Activated CD8-positive, alpha-beta T cell treated with anti-CD3 and anti-CD28 coated beads, Interleukin-2, amount 10 ng/mL, durations not matched to agents 7 days and 5 days (primary cell): ENCODE measurements at regions not wholly inside any gene's neighbourhood (a gene's known extent, or its start where the extent isn't known, plus 50 kb on each side); places are given as distances from the start of the nearest gene placed in this dataset.
"Not testable (repeated sequence)": the region's sequence is repeated elsewhere in the genome, so short reads cannot be mapped to it uniquely, and the experiment has no call there.

Source experiments
- ATAC-seq: fragments of 150-1000 bp; cut with Tn5 transposase; one replicate; pipeline ENCODE4 v1.10.0; 2021; ENCODE audit warnings: moderate library complexity
- CTCF ChIA-PET: fragments of 350-600 bp; sonication (Branson Sonifier 250); formaldehyde crosslinking; loops from one replicate; lab custom pipeline; 2021; ENCODE audit warnings: antibody characterized with exemption; lab: Charles Lee
- POLR2A ChIA-PET: fragments of 350-600 bp; sonication (Branson Sonifier 250); formaldehyde crosslinking; loops from one replicate; lab custom pipeline; 2021; ENCODE audit warnings: antibody characterized with exemption; lab: Charles Lee
- DNase-seq: peaks from one replicate; pipeline ENCODE4 v3.0.0-alpha.2; 2020
- H3K27ac Mint-ChIP-seq: one replicate; pipeline ENCODE4 v1.8.0; 2021; ENCODE audit warnings: mild to moderate bottlenecking, mixed read lengths
- H3K27me3 Mint-ChIP-seq: one replicate; pipeline ENCODE4 v1.8.0; 2021; ENCODE audit warnings: low read depth, mixed read lengths
- H3K36me3 Mint-ChIP-seq: one replicate; pipeline ENCODE4 v1.8.0; 2021; ENCODE audit warnings: low read depth, mixed read lengths
- H3K4me1 Mint-ChIP-seq: one replicate; pipeline ENCODE4 v1.8.0; 2021; ENCODE audit warnings: low read depth, mixed read lengths
- H3K4me3 Mint-ChIP-seq: one replicate; pipeline ENCODE4 v1.8.0; 2021; ENCODE audit warnings: mild to moderate bottlenecking, mixed read lengths
- H3K9me3 Mint-ChIP-seq: one replicate; pipeline ENCODE4 v1.8.0; 2022; ENCODE audit warnings: mixed read lengths; ENCODE audit not compliant: insufficient read depth

DNA sequence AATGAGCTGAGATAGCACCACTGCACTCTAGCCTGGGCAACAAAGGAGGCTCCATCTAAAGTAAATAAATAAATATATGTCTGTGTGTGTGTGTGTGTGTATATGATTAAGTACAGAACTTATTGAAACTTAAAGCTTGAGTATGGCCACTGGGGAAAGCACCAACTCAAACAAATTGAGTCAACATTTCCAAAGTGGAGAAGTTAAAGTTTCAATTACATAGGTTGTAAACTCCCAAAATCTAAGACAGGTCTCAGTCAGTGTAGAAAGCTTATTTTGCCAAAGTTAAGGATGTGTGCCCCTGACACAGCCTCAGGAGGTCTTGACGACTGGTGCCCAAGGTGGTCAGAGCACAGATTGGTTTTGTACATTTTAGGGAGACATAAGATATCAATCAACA, 458.9 kb upstream of the RGS18 start:
- Mint-ChIP-seq H3K4me1 (no peaks in the 10 kb centered on the region), H3K4me3 (no peak overlapping the region), H3K27ac (no peak overlapping the region), H3K36me3 (no peaks in the 10 kb centered on the region), H3K9me3 (no peaks in the 10 kb centered on the region), H3K27me3 (no peaks in the 10 kb centered on the region)
- ATAC-seq (no peak), DNase-seq (no peak)
- CTCF ChIA-PET: no interaction called here
- POLR2A ChIA-PET: no interaction called here

DNA sequence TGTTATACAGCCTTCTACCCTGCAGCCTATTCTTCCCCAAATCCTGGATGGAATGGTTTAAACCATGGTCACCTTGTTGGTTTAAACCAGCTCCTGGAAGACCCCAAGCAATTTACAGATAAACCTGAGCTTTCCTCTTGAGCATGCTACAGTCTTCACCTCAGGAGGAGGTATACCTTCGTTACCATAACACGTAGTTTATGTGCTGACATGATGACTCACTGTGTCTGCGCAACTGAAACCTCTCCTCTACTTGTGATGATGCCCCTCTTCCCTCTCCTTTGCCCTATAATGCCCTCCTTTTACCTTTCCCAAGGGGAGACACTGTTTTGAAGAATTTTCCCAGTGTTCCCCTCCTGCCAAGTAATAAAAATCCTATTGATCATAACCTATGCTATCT, 457.3 kb upstream of the RGS18 start:
- CTCF ChIA-PET: no interaction called here
- Mint-ChIP-seq H3K4me3 (no peak overlapping the region), H3K27ac (no peak overlapping the region), H3K27me3 (no peaks in the 10 kb centered on the region), H3K9me3 (no peaks in the 10 kb centered on the region), H3K4me1 (no peaks in the 10 kb centered on the region), H3K36me3 (no peaks in the 10 kb centered on the region)
- no peak for DNase-seq
- POLR2A ChIA-PET: no interaction called here
- no peak for ATAC-seq

- H3K27me3 Mint-ChIP-seq: no peaks in the 10 kb centered on the region
- no peaks in the 10 kb centered on the region for H3K36me3 Mint-ChIP-seq
- peaks cover 3% of the 10 kb centered on the region for H3K9me3 Mint-ChIP-seq
- no peak for DNase-seq
- ChIA-PET CTCF (no interaction called here), POLR2A (no interaction called here)
- no peak overlapping the region for H3K27ac Mint-ChIP-seq
- no peak for ATAC-seq
- no peak overlapping the region for H3K4me3 Mint-ChIP-seq
- H3K4me1 Mint-ChIP-seq: no peaks in the 10 kb centered on the region
These were observed 456.1 kb upstream of the RGS18 start for GRCh38 chr1:191702124-191702523.

- peaks cover 3% of the 10 kb centered on the region for H3K9me3 Mint-ChIP-seq
- ATAC-seq (no peak), DNase-seq (no peak)
- ChIA-PET CTCF (no interaction called here), POLR2A (no interaction called here)
- no peaks in the 10 kb centered on the region for H3K36me3 Mint-ChIP-seq
- H3K27me3 Mint-ChIP-seq: no peaks in the 10 kb centered on the region
- H3K4me3 Mint-ChIP-seq: no peak overlapping the region
- H3K27ac Mint-ChIP-seq: no peak overlapping the region
- no peaks in the 10 kb centered on the region for H3K4me1 Mint-ChIP-seq
These were observed 451.0 kb upstream of the RGS18 start for GRCh38 chr1:191707288-191707687.

GRCh38 chr1:191709215-191709614, 449.0 kb upstream of the RGS18 start:
- H3K27me3 Mint-ChIP-seq: no peaks in the 10 kb centered on the region
- H3K27ac Mint-ChIP-seq: no peak overlapping the region
- no peak overlapping the region for H3K4me3 Mint-ChIP-seq
- CTCF ChIA-PET: no interaction called here
- DNase-seq: no peak
- ATAC-seq: no peak
- no peaks in the 10 kb centered on the region for H3K36me3 Mint-ChIP-seq
- POLR2A ChIA-PET: no interaction called here
- no peaks in the 10 kb centered on the region for H3K4me1 Mint-ChIP-seq
- peaks cover 3% of the 10 kb centered on the region for H3K9me3 Mint-ChIP-seq

GRCh38 chr1:191711961-191712360, 446.3 kb upstream of the RGS18 start:
- POLR2A ChIA-PET: no interaction called here
- Mint-ChIP-seq H3K4me1 (no peaks in the 10 kb centered on the region), H3K4me3 (no peak overlapping the region), H3K36me3 (no peaks in the 10 kb centered on the region), H3K27me3 (no peaks in the 10 kb centered on the region), H3K9me3 (no peaks in the 10 kb centered on the region), H3K27ac (no peak overlapping the region)
- CTCF ChIA-PET: no interaction called here
- ATAC-seq (no peak), DNase-seq (no peak)

GRCh38 chr1:191714845-191715244, 443.4 kb upstream of the RGS18 start:
- ATAC-seq (no peak), DNase-seq (no peak)
- Mint-ChIP-seq H3K4me3 (no peak overlapping the region), H3K27me3 (no peaks in the 10 kb centered on the region), H3K4me1 (no peaks in the 10 kb centered on the region), H3K9me3 (no peaks in the 10 kb centered on the region), H3K36me3 (no peaks in the 10 kb centered on the region), H3K27ac (no peak overlapping the region)
- CTCF ChIA-PET: no interaction called here
- POLR2A ChIA-PET: no interaction called here

DNA sequence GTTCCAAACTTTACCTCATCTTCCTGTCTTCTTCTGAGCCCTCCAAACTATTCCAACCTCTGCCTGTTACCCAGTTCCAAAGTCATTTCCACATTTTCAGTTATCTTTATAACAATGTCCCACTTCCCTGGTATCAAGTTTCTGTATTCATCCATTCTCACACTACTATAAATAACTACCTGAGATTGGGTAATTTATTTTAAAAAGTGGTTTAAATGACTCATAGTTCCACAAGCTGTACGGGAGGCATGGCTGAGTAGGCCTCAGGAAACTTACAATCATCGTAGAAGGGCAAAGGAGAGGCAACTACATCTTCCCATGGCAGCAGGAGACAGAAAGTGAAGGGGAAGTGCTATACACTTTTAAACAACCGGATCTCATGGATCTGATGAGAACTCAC, 428.5 kb upstream of the RGS18 start:
- H3K9me3 Mint-ChIP-seq: peaks cover 5% of the 10 kb centered on the region
- no peak overlapping the region for H3K4me3 Mint-ChIP-seq
- POLR2A ChIA-PET: no interaction called here
- CTCF ChIA-PET: no interaction called here
- no peak overlapping the region for H3K27ac Mint-ChIP-seq
- no peaks in the 10 kb centered on the region for H3K4me1 Mint-ChIP-seq
- DNase-seq (no peak), ATAC-seq (no peak)
- H3K36me3 Mint-ChIP-seq: peaks cover 2% of the 10 kb centered on the region
- H3K27me3 Mint-ChIP-seq: no peaks in the 10 kb centered on the region

- H3K36me3 Mint-ChIP-seq, ATAC-seq, H3K4me1 Mint-ChIP-seq, H3K27ac Mint-ChIP-seq, CTCF ChIA-PET, H3K4me3 Mint-ChIP-seq, H3K9me3 Mint-ChIP-seq, H3K27me3 Mint-ChIP-seq, POLR2A ChIA-PET, DNase-seq: not testable (repeated sequence)
These were observed 426.5 kb upstream of the RGS18 start for GRCh38 chr1:191731608-191732302.

DNA sequence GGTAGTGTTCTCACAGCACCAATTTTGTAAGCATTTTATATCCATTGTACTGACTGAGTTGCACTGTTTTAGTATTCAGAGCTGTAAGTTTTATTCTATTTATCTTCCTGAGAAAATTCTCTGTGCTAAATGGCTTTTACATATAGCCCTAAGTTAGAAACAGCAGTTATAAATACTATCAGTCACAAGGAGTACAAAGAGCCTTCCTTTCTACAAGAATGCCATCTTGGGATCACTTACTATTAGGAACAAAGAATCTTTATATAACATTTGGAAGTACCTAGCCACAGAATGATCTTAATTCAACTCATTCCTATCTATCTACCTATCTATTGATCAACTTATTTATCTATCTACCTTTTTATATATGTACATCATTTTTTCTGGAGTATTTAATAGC, 423.9 kb upstream of the RGS18 start:
- no peak overlapping the region for H3K27ac Mint-ChIP-seq

GRCh38 chr1:191739544-191739943, 418.7 kb upstream of the RGS18 start:
- ChIA-PET POLR2A (no interaction called here), CTCF (no interaction called here)
- H3K27ac Mint-ChIP-seq: no peak overlapping the region

More for the DNA sequence above, 423.9 kb upstream of the RGS18 start:
- no peak overlapping the region for H3K4me3 Mint-ChIP-seq
- H3K27me3 Mint-ChIP-seq: no peaks in the 10 kb centered on the region
- peaks cover 2% of the 10 kb centered on the region for H3K36me3 Mint-ChIP-seq
- H3K4me1 Mint-ChIP-seq: no peaks in the 10 kb centered on the region
- H3K9me3 Mint-ChIP-seq: peaks cover 5% of the 10 kb centered on the region
- no peak for ATAC-seq
- POLR2A ChIA-PET: no interaction called here
- CTCF ChIA-PET: no interaction called here
- no peak for DNase-seq

DNA sequence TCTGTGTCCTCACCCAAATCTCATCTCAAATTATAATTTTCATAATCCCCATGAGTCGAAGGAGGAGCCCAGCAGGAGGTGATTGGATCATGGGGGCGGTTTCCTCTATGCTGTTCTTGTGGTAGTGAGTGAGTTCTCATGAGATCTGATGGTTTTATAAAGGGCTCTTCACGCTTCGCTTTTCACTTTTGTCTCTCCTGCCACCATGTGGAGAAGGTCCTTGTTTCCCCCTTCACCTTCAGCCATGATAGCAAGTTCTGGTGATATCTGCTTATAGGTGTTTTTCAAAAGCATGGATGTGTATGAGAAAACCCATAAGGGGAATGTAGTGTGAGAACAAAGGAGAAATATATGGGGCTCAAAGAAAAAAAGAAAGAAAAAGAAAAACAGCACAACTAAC, 405.9 kb upstream of the RGS18 start:
- ATAC-seq (no peak), DNase-seq (no peak)
- ChIA-PET CTCF (no interaction called here), POLR2A (no interaction called here)
- H3K4me3 Mint-ChIP-seq: no peak overlapping the region
- H3K27me3 Mint-ChIP-seq: no peaks in the 10 kb centered on the region
- H3K36me3 Mint-ChIP-seq: no peaks in the 10 kb centered on the region
- H3K4me1 Mint-ChIP-seq: no peaks in the 10 kb centered on the region
- H3K27ac Mint-ChIP-seq: no peak overlapping the region
- H3K9me3 Mint-ChIP-seq: peaks cover 5% of the 10 kb centered on the region

More at GRCh38 chr1:191739544-191739943, 418.7 kb upstream of the RGS18 start:
- ATAC-seq: no peak
- DNase-seq: no peak
- Mint-ChIP-seq H3K36me3 (no peaks in the 10 kb centered on the region), H3K9me3 (no peaks in the 10 kb centered on the region), H3K4me3 (no peak overlapping the region), H3K4me1 (no peaks in the 10 kb centered on the region), H3K27me3 (no peaks in the 10 kb centered on the region)

DNA sequence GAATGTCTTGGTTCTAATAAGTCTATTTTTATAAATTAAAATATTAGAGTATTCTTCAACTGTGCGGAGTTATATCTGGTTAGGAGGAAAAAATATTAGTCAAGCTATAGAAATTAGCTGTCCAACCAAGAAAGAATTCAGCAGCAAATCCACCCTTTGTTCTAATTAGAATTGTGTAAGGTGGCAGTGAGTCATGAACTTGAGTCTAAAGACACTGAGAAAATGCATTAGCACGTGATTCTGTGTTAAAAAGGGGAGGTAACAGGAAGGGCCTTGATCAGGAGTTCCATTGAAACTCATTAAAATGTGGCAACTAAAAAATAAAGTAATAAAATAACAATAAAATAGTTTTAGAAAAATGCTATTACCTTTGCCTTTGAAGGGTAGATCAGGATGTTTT, 398.2 kb upstream of the RGS18 start:
- ChIA-PET POLR2A (no interaction called here), CTCF (no interaction called here)
- Mint-ChIP-seq H3K4me1 (no peaks in the 10 kb centered on the region), H3K27ac (no peak overlapping the region), H3K9me3 (peaks cover 4% of the 10 kb centered on the region), H3K27me3 (no peaks in the 10 kb centered on the region), H3K4me3 (no peak overlapping the region), H3K36me3 (no peaks in the 10 kb centered on the region)
- DNase-seq: no peak
- no peak for ATAC-seq
